Neural progenitor cell (in vitro differentiated cells): ENCODE measurements at regions not wholly inside any gene's neighbourhood (a gene's known extent, or its start where the extent isn't known, plus 50 kb on each side); places are given as distances from the start of the nearest gene placed in this dataset.

Experiments
- DNase-seq: peaks from one replicate; pipeline ENCODE4 v3.0.0-alpha.2; 2016; ENCODE audit warnings: low spot score
- H2AFZ ChIP-seq: fragments of 200-600 bp; sonication (generic); replicated peaks from 2 replicates; pipeline ENCODE4 v1.6.1; 2016; ENCODE audit warnings: antibody characterized with exemption
- H3F3A ChIP-seq: fragments of 200-600 bp; sonication (generic); 2 replicates; pipeline ENCODE4 v1.6.1; 2016; ENCODE audit warnings: antibody characterized with exemption, low read depth
- H3K27ac ChIP-seq: fragments of 200-600 bp; sonication (generic); 2 replicates; pipeline ENCODE4 v1.5.1; 2016; ENCODE audit warnings: mild to moderate bottlenecking
- H3K27me3 ChIP-seq: fragments of 200-600 bp; sonication (generic); 2 replicates; pipeline ENCODE4 v1.6.1; 2016; ENCODE audit warnings: mild to moderate bottlenecking, moderate library complexity
- H3K36me3 ChIP-seq: fragments of 200-600 bp; sonication (generic); 2 replicates; pipeline ENCODE4 v1.5.1; 2016
- H3K4me1 ChIP-seq: fragments of 200-600 bp; sonication (generic); 2 replicates; pipeline ENCODE4 v1.6.1; 2016; ENCODE audit warnings: mixed run types
- H3K4me2 ChIP-seq: fragments of 200-600 bp; sonication (generic); 2 replicates; pipeline ENCODE4 v1.6.1; 2016
- H3K4me3 ChIP-seq: fragments of 200-600 bp; sonication (generic); 2 replicates; pipeline ENCODE4 v1.5.1; 2016
- H3K79me2 ChIP-seq: fragments of 200-600 bp; sonication (generic); 2 replicates; pipeline ENCODE4 v1.6.1; 2016; ENCODE audit warnings: low read depth
- H3K9ac ChIP-seq: fragments of 200-600 bp; sonication (generic); 2 replicates; pipeline ENCODE4 v1.6.1; 2016
- H3K9me3 ChIP-seq: fragments of 200-600 bp; sonication (generic); 2 replicates; pipeline ENCODE4 v1.5.1; 2016; ENCODE audit warnings: low read depth
- H4K20me1 ChIP-seq: fragments of 200-600 bp; sonication (generic); 2 replicates; pipeline ENCODE4 v1.6.1; 2016; ENCODE audit warnings: low read depth
- H3K27ac Mint-ChIP-seq: 3 replicates; pipeline ENCODE4 v1.8.0; 2021; ENCODE audit warnings: mixed read lengths
- H3K27me3 Mint-ChIP-seq: 2 replicates; pipeline ENCODE4 v1.8.0; 2022; ENCODE audit warnings: low read depth, mild to moderate bottlenecking, inconsistent platforms, moderate library complexity, mixed read lengths; ENCODE audit not compliant: insufficient read depth
- H3K36me3 Mint-ChIP-seq: 3 replicates; pipeline ENCODE4 v1.8.0; 2021; ENCODE audit warnings: mixed read lengths
- H3K4me1 Mint-ChIP-seq: 3 replicates; pipeline ENCODE4 v1.8.0; 2021; ENCODE audit warnings: mixed read lengths
- H3K4me3 Mint-ChIP-seq: 3 replicates; pipeline ENCODE4 v1.8.0; 2021; ENCODE audit warnings: mild to moderate bottlenecking, moderate library complexity, mixed read lengths
- H3K9me3 Mint-ChIP-seq: 3 replicates; pipeline ENCODE4 v1.8.0; 2020; ENCODE audit warnings: mixed read lengths
- CTCF ChIP-seq: fragments of 200-600 bp; sonication (generic); IDR thresholded peaks from 2 replicates; pipeline ENCODE4 v1.5.1; 2017; ENCODE audit warnings: antibody characterized with exemption, mild to moderate bottlenecking
- EZH2 ChIP-seq: fragments of 200-600 bp; sonication (generic); IDR thresholded peaks from 2 replicates; pipeline ENCODE4 v1.6.1; 2017; ENCODE audit warnings: antibody characterized with exemption, mild to moderate bottlenecking, moderate library complexity
- EZH2phosphoT487 ChIP-seq: fragments of 200-600 bp; sonication (generic); IDR thresholded peaks from 2 replicates; pipeline ENCODE4 v1.6.1; 2017; ENCODE audit warnings: antibody characterized with exemption

DNA sequence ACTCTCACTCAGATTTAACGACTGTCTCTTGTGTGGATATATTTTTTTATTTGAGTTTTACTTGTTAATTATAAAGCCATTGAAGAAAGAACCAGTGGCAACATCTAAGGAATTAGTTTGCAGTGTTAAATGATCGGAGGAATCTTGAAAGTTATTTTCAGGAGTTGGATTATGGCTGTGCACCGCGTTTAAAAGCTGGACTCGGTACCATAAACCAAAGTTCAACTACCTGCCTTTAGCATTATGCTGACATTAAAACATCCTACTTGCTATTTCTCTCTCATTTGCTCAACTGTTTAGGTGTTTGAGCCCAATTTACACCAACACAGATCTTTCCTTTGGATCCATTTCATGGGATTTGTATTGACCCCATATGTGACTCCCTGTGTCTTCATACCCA lies 289.4 kb upstream of the SASH1 start:
- Histone ChIP-seq H3K4me1 (no peaks in the 10 kb centered on the region), H2AFZ (no peak overlapping the region), H3K9ac (no peak overlapping the region), H3K4me3 (no peak overlapping the region), H3K27ac (no peak overlapping the region), H3K4me2 (no peak overlapping the region), H3K27me3 (no peaks in the 10 kb centered on the region), H4K20me1 (no peaks in the 10 kb centered on the region), H3F3A (no peaks in the 10 kb centered on the region), H3K36me3 (no peaks in the 10 kb centered on the region), H3K79me2 (no peaks in the 10 kb centered on the region), H3K9me3 (no peaks in the 10 kb centered on the region)
- Mint-ChIP-seq H3K27ac (no peak overlapping the region), H3K36me3 (peaks cover 11% of the 10 kb centered on the region), H3K9me3 (peaks cover 28% of the 10 kb centered on the region), H3K4me1 (peaks cover 8% of the 10 kb centered on the region), H3K4me3 (no peak overlapping the region), H3K27me3 (no peaks in the 10 kb centered on the region)
- TF ChIP-seq EZH2phosphoT487 (no peak), CTCF (no peak), EZH2 (no peak)
- DNase-seq: no peak

DNA sequence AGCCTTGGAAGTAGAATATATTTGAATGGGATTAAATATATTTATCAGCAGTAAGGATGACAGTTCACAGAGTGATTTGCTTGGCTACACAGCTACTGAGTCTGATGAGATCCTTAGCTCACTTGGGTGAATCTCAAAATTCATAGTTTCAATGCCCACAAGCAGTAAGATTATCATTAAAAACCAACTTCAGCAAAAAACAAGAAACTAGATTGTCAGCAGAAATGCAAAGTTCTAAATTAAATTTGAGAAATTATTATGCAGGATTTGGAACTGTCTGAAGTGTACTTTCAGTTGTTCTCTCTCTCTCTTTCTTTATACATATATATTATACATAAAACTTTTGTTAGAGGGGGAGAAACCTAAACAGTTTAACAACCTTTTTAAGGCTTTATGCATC lies 288.8 kb upstream of the SASH1 start:
- H3K27ac Mint-ChIP-seq: no peak overlapping the region
- Histone ChIP-seq H3K36me3 (no peaks in the 10 kb centered on the region), H3K4me3 (no peak overlapping the region), H4K20me1 (no peaks in the 10 kb centered on the region), H3K27ac (no peak overlapping the region), H3K9ac (no peak overlapping the region), H2AFZ (no peak overlapping the region), H3K4me2 (no peak overlapping the region), H3K4me1 (no peaks in the 10 kb centered on the region), H3K79me2 (no peaks in the 10 kb centered on the region), H3K9me3 (no peaks in the 10 kb centered on the region), H3F3A (no peaks in the 10 kb centered on the region), H3K27me3 (no peaks in the 10 kb centered on the region)
- H3K4me3 Mint-ChIP-seq: no peak overlapping the region
- DNase-seq: no peak
- H3K27me3 Mint-ChIP-seq: no peaks in the 10 kb centered on the region
- H3K36me3 Mint-ChIP-seq: peaks cover 11% of the 10 kb centered on the region
- peaks cover 28% of the 10 kb centered on the region for H3K9me3 Mint-ChIP-seq
- H3K4me1 Mint-ChIP-seq: peaks cover 8% of the 10 kb centered on the region
- TF ChIP-seq EZH2: no peak
- no peak for TF ChIP-seq CTCF
- TF ChIP-seq EZH2phosphoT487: no peak

- no peaks in the 10 kb centered on the region for H3K27me3 ChIP-seq
- TF ChIP-seq EZH2phosphoT487 (no peak), CTCF (no peak), EZH2 (no peak)
- H3K27me3 Mint-ChIP-seq: no peaks in the 10 kb centered on the region
- no peak for DNase-seq
- H3K4me1 ChIP-seq: no peaks in the 10 kb centered on the region
- H3K4me1 Mint-ChIP-seq: peaks cover 8% of the 10 kb centered on the region
- no peaks in the 10 kb centered on the region for H3K9me3 ChIP-seq
- H2AFZ ChIP-seq: no peak overlapping the region
- peaks cover 32% of the 10 kb centered on the region for H3K9me3 Mint-ChIP-seq
- no peaks in the 10 kb centered on the region for H3K79me2 ChIP-seq
- no peak overlapping the region for H3K27ac ChIP-seq
- no peak overlapping the region for H3K4me3 ChIP-seq
- H3K9ac ChIP-seq: no peak overlapping the region
- no peak overlapping the region for H3K4me3 Mint-ChIP-seq
- H3K27ac Mint-ChIP-seq: no peak overlapping the region
- no peak overlapping the region for H3K4me2 ChIP-seq
- H4K20me1 ChIP-seq: no peaks in the 10 kb centered on the region
- H3K36me3 Mint-ChIP-seq: peaks cover 12% of the 10 kb centered on the region
- H3F3A ChIP-seq: no peaks in the 10 kb centered on the region
- H3K36me3 ChIP-seq: no peaks in the 10 kb centered on the region
Observed at GRCh38 chr6:148054219-148054618, 288.4 kb upstream of the SASH1 start.

DNA sequence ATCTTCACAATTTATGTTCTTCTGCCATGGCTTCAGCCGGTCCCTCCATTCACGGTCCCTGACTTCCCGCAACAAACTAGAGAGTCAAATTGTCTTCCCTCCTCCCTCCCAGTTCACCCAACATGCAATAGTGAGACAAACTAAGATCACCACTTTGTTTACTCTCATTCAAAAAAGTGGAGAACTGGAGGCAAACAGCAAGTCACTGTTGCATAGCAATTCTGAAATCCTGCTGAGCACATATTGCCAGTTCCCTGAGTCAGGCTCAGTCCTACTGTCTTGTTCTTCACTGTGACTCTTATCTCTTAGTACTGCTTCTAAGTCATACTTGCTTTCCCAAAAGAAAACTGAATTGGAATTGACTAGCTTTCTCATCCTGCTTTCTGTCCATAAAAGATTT lies 287.2 kb upstream of the SASH1 start:
- H3K4me3 ChIP-seq: no peak overlapping the region
- no peaks in the 10 kb centered on the region for H3K27me3 Mint-ChIP-seq
- no peaks in the 10 kb centered on the region for H3K79me2 ChIP-seq
- H3K4me2 ChIP-seq: no peak overlapping the region
- H3K27ac Mint-ChIP-seq: no peak overlapping the region
- no peak overlapping the region for H3K4me3 Mint-ChIP-seq
- no peaks in the 10 kb centered on the region for H3F3A ChIP-seq
- no peak overlapping the region for H3K27ac ChIP-seq
- no peaks in the 10 kb centered on the region for H3K9me3 ChIP-seq
- no peaks in the 10 kb centered on the region for H3K27me3 ChIP-seq
- H3K36me3 ChIP-seq: no peaks in the 10 kb centered on the region
- H3K4me1 ChIP-seq: no peaks in the 10 kb centered on the region
- peaks cover 41% of the 10 kb centered on the region for H3K9me3 Mint-ChIP-seq
- DNase-seq: no peak
- no peak overlapping the region for H2AFZ ChIP-seq
- peaks cover 8% of the 10 kb centered on the region for H3K4me1 Mint-ChIP-seq
- TF ChIP-seq EZH2 (no peak), EZH2phosphoT487 (no peak), CTCF (no peak)
- no peaks in the 10 kb centered on the region for H4K20me1 ChIP-seq
- H3K9ac ChIP-seq: no peak overlapping the region
- peaks cover 13% of the 10 kb centered on the region for H3K36me3 Mint-ChIP-seq
